ENCODE measurements at regions not wholly inside any gene's neighbourhood (a gene's known extent, or its start where the extent isn't known, plus 50 kb on each side); places are given as distances from the start of the nearest gene placed in this dataset.

- no peaks in the 10 kb centered on the region for H3K27me3 ChIP-seq
- TF ChIP-seq EP300 (IDR thresholded peaks at IDR 0.05) (no peak), CTCF (IDR thresholded peaks at IDR 0.05) (no peak), POLR2A (IDR thresholded peaks at IDR 0.05) (no peak)
- no peaks in the 10 kb centered on the region for H3K9me3 ChIP-seq
- intact Hi-C loops (cut with DNase I) = loop anchor here in 1 of 4 donors (10.0 kb wide), 1 partner anchor 630 kb away; no protein-coding TSS in a partner anchor
- no peak for DNase-seq
- peaks cover 2% of the 10 kb centered on the region for H3K4me1 ChIP-seq (ENCODE audit: insufficient read depth)
- no peak overlapping the region for H3K27ac ChIP-seq
- no peaks in the 10 kb centered on the region for H3K36me3 ChIP-seq
- no peak overlapping the region for H3K4me3 ChIP-seq
Measured at GRCh38 chr14:53545217-53545616, 392.1 kb upstream of the DDHD1 start.

GRCh38 chr14:53542732-53543131 lies 389.6 kb upstream of the DDHD1 start:
- H3K4me3 ChIP-seq = no peak overlapping the region
- H3K9me3 ChIP-seq = no peaks in the 10 kb centered on the region
- intact Hi-C loops (cut with DNase I) = loop anchor here in 2 of 4 donors (5.0 to 10.0 kb wide), 2 partner anchors 632 to 635 kb away; no protein-coding TSS in a partner anchor
- H3K4me1 ChIP-seq (ENCODE audit: insufficient read depth) = peaks cover 4% of the 10 kb centered on the region
- H3K27me3 ChIP-seq = no peaks in the 10 kb centered on the region
- H3K27ac ChIP-seq = no peak overlapping the region
- H3K36me3 ChIP-seq = no peaks in the 10 kb centered on the region
- 22 to 25% (median 22%) methylated on average over 3 of the region's 3 CpGs for WGBS, 3 donors
- no peak for TF ChIP-seq EP300 (IDR thresholded peaks at IDR 0.05)
- TF ChIP-seq CTCF (IDR thresholded peaks at IDR 0.05) = no peak
- TF ChIP-seq POLR2A (IDR thresholded peaks at IDR 0.05) = no peak
- DNase-seq = peak in 1 of 5 donors; percentile 32

GRCh38 chr14:53541411-53541810 lies 388.3 kb upstream of the DDHD1 start:
- Histone ChIP-seq H3K9me3 (no peaks in the 10 kb centered on the region), H3K27ac (no peak overlapping the region), H3K4me3 (no peak overlapping the region), H3K36me3 (no peaks in the 10 kb centered on the region), H3K27me3 (no peaks in the 10 kb centered on the region), H3K4me1 (ENCODE audit: insufficient read depth) (peaks cover 4% of the 10 kb centered on the region)
- intact Hi-C loops (cut with DNase I) = loop anchor here in 2 of 4 donors (5.0 to 10.0 kb wide), 2 partner anchors 633 to 636 kb away; no protein-coding TSS in a partner anchor
- no peak for TF ChIP-seq EP300 (IDR thresholded peaks at IDR 0.05)
- no peak for DNase-seq

GRCh38 chr14:53539489-53540126 lies 386.5 kb upstream of the DDHD1 start:
- H3K36me3 ChIP-seq = no peaks in the 10 kb centered on the region
- no peaks in the 10 kb centered on the region for H3K9me3 ChIP-seq
- H3K4me3 ChIP-seq = no peak overlapping the region
- intact Hi-C loops (cut with DNase I) = loop anchor here in 3 of 4 donors (5.0 to 10.0 kb wide), 3 partner anchors 635 to 795 kb away; no protein-coding TSS in a partner anchor
- peaks cover 4% of the 10 kb centered on the region for H3K4me1 ChIP-seq (ENCODE audit: insufficient read depth)
- peak; percentile 51 to 81 (median 75) for DNase-seq
- H3K27ac ChIP-seq = no peak overlapping the region
- 37 to 49% (median 48%) methylated on average over 5 of the region's 5 CpGs for WGBS, 3 donors
- TF ChIP-seq CTCF (IDR thresholded peaks at IDR 0.05) = peak; percentile 37 to 59 (median 45)
- no peak for TF ChIP-seq POLR2A (IDR thresholded peaks at IDR 0.05)
- H3K27me3 ChIP-seq = no peaks in the 10 kb centered on the region

GRCh38 chr14:53538316-53538881 lies 385.3 kb upstream of the DDHD1 start:
- intact Hi-C loops (cut with DNase I) = loop anchor here in 1 of 4 donors (5.0 to 10.0 kb wide), 2 partner anchors 639 to 796 kb away; no protein-coding TSS in a partner anchor
- Histone ChIP-seq H3K27me3 (no peaks in the 10 kb centered on the region), H3K4me3 (no peak overlapping the region), H3K9me3 (no peaks in the 10 kb centered on the region), H3K4me1 (ENCODE audit: insufficient read depth) (peaks cover 4% of the 10 kb centered on the region), H3K36me3 (no peaks in the 10 kb centered on the region), H3K27ac (peak overlapping the region in 1 of 2 donors; percentile 2)
- TF ChIP-seq CTCF (IDR thresholded peaks at IDR 0.05) (no peak), EP300 (IDR thresholded peaks at IDR 0.05) (no peak), POLR2A (IDR thresholded peaks at IDR 0.05) (no peak)
- no peak for DNase-seq
- WGBS, 3 donors = 5 to 14% (median 9%) methylated on average over 2 of the region's 2 CpGs

Data from ovary (tissue), 7 donors.